Activated CD4-positive, CD25-positive, alpha-beta regulatory T cell (primary cell): ENCODE measurements at regions not wholly inside any gene's neighbourhood (a gene's known extent, or its start where the extent isn't known, plus 50 kb on each side); places are given as distances from the start of the nearest gene placed in this dataset.

Experiments used
- DNase-seq, 4 experiments: peaks; one replicate each; lab custom pipeline; 2025; lab: John Stamatoyannopoulos, UW

- DNase-seq: no peak
Observed at GRCh38 chr14:98288825-98289224, 983.2 kb downstream of the BCL11B start.

GRCh38 chr14:98290596-98290995 is 981.4 kb downstream of the BCL11B start:
- DNase-seq: no peak

GRCh38 chr14:98292191-98292590 is 979.8 kb downstream of the BCL11B start:
- no peak for DNase-seq

- no peak for DNase-seq
Observed at GRCh38 chr14:98293576-98293975, 978.4 kb downstream of the BCL11B start.

GRCh38 chr14:98296895-98297294 is 975.1 kb downstream of the BCL11B start:
- no peak for DNase-seq

- DNase-seq: no peak
Observed at GRCh38 chr14:98297567-98297966, 974.4 kb downstream of the BCL11B start.

GRCh38 chr14:98298481-98299244 is 973.3 kb downstream of the BCL11B start:
- no peak for DNase-seq

GRCh38 chr14:98301681-98302080 is 970.3 kb downstream of the BCL11B start:
- DNase-seq: no peak

- DNase-seq: no peak
Observed at GRCh38 chr14:98304574-98304973, 967.4 kb downstream of the BCL11B start.

- DNase-seq: no peak
Observed at GRCh38 chr14:98309591-98309990, 962.4 kb downstream of the BCL11B start.

- DNase-seq: no peak
Observed at GRCh38 chr14:98312006-98312405, 960.0 kb downstream of the BCL11B start.

- no peak for DNase-seq
Observed at GRCh38 chr14:98321841-98322240, 950.2 kb downstream of the BCL11B start.

- no peak for DNase-seq
Observed at GRCh38 chr14:98323836-98324235, 948.2 kb downstream of the BCL11B start.

- no peak for DNase-seq
Observed at GRCh38 chr14:98325761-98326160, 946.2 kb downstream of the BCL11B start.

- no peak for DNase-seq
Observed at GRCh38 chr14:98328496-98328895, 943.5 kb downstream of the BCL11B start.

GRCh38 chr14:98334186-98334585 is 937.8 kb downstream of the BCL11B start:
- DNase-seq: no peak

GRCh38 chr14:98341211-98341610 is 930.8 kb downstream of the BCL11B start:
- no peak for DNase-seq

GRCh38 chr14:98345161-98345560 is 926.8 kb downstream of the BCL11B start:
- no peak for DNase-seq

GRCh38 chr14:98347686-98348085 is 924.3 kb downstream of the BCL11B start:
- no peak for DNase-seq

GRCh38 chr14:98348505-98348904 is 923.5 kb downstream of the BCL11B start:
- DNase-seq: no peak

GRCh38 chr14:98350213-98350612 is 921.8 kb downstream of the BCL11B start:
- DNase-seq: no peak

GRCh38 chr14:98364961-98365360 is 907.0 kb downstream of the BCL11B start:
- no peak for DNase-seq

- no peak for DNase-seq
Observed at GRCh38 chr14:98366429-98366828, 905.6 kb downstream of the BCL11B start.

GRCh38 chr14:98368221-98368620 is 903.8 kb downstream of the BCL11B start:
- DNase-seq: no peak
